ENCODE measurements at regions not wholly inside any gene's neighbourhood (a gene's known extent, or its start where the extent isn't known, plus 50 kb on each side); places are given as distances from the start of the nearest gene placed in this dataset.

DNA sequence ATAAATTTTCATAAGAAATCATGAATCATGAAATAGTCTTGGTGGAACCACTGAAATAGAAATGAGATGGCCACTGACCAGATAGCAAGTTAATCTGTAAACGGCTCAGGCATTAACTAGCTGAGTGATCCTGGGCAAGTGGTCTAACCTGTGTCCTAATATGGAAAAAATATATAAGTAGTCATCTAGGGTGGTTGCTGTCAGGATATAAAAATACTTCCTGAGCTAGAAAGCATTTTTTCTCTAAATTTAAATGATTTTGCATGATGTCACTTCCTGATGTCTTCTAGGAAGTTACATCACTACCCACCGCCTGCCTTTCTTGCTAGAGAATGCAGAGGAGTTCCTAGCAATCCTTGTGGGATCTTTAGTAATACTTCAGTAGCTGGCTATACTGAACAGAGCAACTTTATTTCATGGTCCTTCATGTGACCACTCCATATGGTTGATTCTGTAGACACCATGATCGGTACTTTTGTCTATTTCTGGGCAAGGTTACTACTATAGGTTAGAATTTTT is 228.1 kb upstream of the CEP162 start:
- TF ChIP-seq, protein P1, sequence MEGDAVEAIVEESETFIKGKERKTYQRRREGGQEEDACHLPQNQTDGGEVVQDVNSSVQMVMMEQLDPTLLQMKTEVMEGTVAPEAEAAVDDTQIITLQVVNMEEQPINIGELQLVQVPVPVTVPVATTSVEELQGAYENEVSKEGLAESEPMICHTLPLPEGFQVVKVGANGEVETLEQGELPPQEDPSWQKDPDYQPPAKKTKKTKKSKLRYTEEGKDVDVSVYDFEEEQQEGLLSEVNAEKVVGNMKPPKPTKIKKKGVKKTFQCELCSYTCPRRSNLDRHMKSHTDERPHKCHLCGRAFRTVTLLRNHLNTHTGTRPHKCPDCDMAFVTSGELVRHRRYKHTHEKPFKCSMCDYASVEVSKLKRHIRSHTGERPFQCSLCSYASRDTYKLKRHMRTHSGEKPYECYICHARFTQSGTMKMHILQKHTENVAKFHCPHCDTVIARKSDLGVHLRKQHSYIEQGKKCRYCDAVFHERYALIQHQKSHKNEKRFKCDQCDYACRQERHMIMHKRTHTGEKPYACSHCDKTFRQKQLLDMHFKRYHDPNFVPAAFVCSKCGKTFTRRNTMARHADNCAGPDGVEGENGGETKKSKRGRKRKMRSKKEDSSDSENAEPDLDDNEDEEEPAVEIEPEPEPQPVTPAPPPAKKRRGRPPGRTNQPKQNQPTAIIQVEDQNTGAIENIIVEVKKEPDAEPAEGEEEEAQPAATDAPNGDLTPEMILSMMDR (IDR thresholded peaks at IDR 0.05), result no peak
- TF ChIP-seq EP300 (IDR thresholded peaks at IDR 0.05; ENCODE audit: low read depth) (no peak), POLR2A (IDR thresholded peaks at IDR 0.05) (no peak)
